GM12878 (cell line): ENCODE measurements at regions not wholly inside any gene's neighbourhood (a gene's known extent, or its start where the extent isn't known, plus 50 kb on each side); places are given as distances from the start of the nearest gene placed in this dataset.

Experiments
- CHD1 ChIP-seq: IDR thresholded peaks from 2 replicates; pipeline ENCODE4 v1.6.1; 2012; ENCODE audit warnings: low read depth, low read length, improper control_type of control experiment
- CTCF ChIP-seq, 3 experiments: IDR thresholded peaks in 2 of 3; conservative IDR thresholded peaks in 1 of 3; 2 replicates each; pipeline ENCODE4 v1.5.1; 2011; ENCODE audit warnings: low read depth in 3 of 3, low read length in 3 of 3, mild to moderate bottlenecking in 3 of 3, control low read depth in 2 of 3, moderate library complexity in 2 of 3, inconsistent platforms in 1 of 3, mixed read lengths in 1 of 3; ENCODE audit not compliant: control insufficient read depth in 2 of 3, insufficient read depth in 1 of 3; ENCODE audit errors: extremely low read depth in 1 of 3
- E2F4 ChIP-seq: IDR thresholded peaks from 2 replicates; pipeline ENCODE4 v1.6.1; 2012; ENCODE audit warnings: low read depth, low read length, improper control_type of control experiment
- FOXM1 ChIP-seq: IDR thresholded peaks from 2 replicates; pipeline ENCODE4 v1.6.1; 2012; ENCODE audit warnings: low read depth, mild to moderate bottlenecking, inconsistent platforms, low read length, moderate library complexity
- JUNB ChIP-seq: IDR thresholded peaks from 2 replicates; pipeline ENCODE4 v1.6.1; 2016; ENCODE audit warnings: antibody characterized with exemption, mild to moderate bottlenecking
- POLR2A ChIP-seq: IDR thresholded peaks from 2 replicates; pipeline ENCODE4 v1.6.1; 2011; ENCODE audit warnings: low read depth, mild to moderate bottlenecking, low read length
- POLR2AphosphoS2 ChIP-seq: IDR thresholded peaks from 2 replicates; pipeline ENCODE4 v1.6.1; 2011; ENCODE audit warnings: low read depth, mild to moderate bottlenecking, low read length, improper control_type of control experiment, moderate library complexity
- POU2F2 ChIP-seq: IDR thresholded peaks from 3 replicates; pipeline ENCODE4 v1.6.1; 2011; ENCODE audit warnings: low read depth, mild to moderate bottlenecking, low read length, borderline replicate concordance
- RAD21 ChIP-seq: IDR thresholded peaks from 2 replicates; pipeline ENCODE4 v1.6.1; 2011; ENCODE audit warnings: mild to moderate bottlenecking, low read depth, low read length, moderate library complexity; ENCODE audit not compliant: insufficient read depth
- RCOR1 ChIP-seq: conservative IDR thresholded peaks from 2 replicates; pipeline ENCODE4 v1.6.1; 2012; ENCODE audit warnings: low read depth, low read length, improper control_type of control experiment
- REST ChIP-seq: IDR thresholded peaks from 2 replicates; pipeline ENCODE4 v1.6.1; 2012; ENCODE audit warnings: mild to moderate bottlenecking, low read depth, low read length
- SUZ12 ChIP-seq: fragments of 200-600 bp; sonication (generic); IDR thresholded peaks from one replicate; pipeline ENCODE4 v1.6.1; 2018; ENCODE audit warnings: antibody characterized with exemption, mild to moderate bottlenecking; ENCODE audit not compliant: unreplicated experiment
- ZNF384 ChIP-seq: IDR thresholded peaks from 2 replicates; pipeline ENCODE4 v1.6.1; 2012; ENCODE audit warnings: low read depth, mild to moderate bottlenecking, low read length, improper control_type of control experiment, borderline replicate concordance

- TF ChIP-seq ZNF384 (no peak), JUNB (no peak), CTCF (IDR thresholded peaks at IDR 0.05 in 2 of 3, conservative IDR thresholded peaks at IDR 0.05 in 1 of 3; ENCODE audit: control insufficient read depth in 2 of 3, extremely low read depth in 1 of 3, insufficient read depth in 1 of 3, low read depth in 3 of 3, low read length in 3 of 3) (no peak), E2F4 (no peak), POLR2A (no peak), RCOR1 (no peak), REST (no peak), CHD1 (no peak), POU2F2 (no peak), RAD21 (no peak), FOXM1 (no peak), POLR2AphosphoS2 (no peak), SUZ12 (no peak)
Observed at GRCh38 chr12:107435520-107435919, 250.1 kb upstream of the PWP1 start.
